SK-N-SH (cell line): ENCODE measurements at regions not wholly inside any gene's neighbourhood (a gene's known extent, or its start where the extent isn't known, plus 50 kb on each side); places are given as distances from the start of the nearest gene placed in this dataset.
"Not testable (repeated sequence)": the region's sequence is repeated elsewhere in the genome, so short reads cannot be mapped to it uniquely, and the experiment has no call there.

Source experiments
- CTCF ChIA-PET: fragments of 300-600, 350-600 bp; formaldehyde crosslinking; extraction: SDS; loops from one replicate; lab custom pipeline; 2021; lab: Yijun Ruan, JAX
- POLR2A ChIA-PET: fragments of 350-600 bp; sonication (Branson Sonifier 250); formaldehyde crosslinking; extraction: SDS; loops from one replicate; lab custom pipeline; 2020; ENCODE audit warnings: antibody characterized with exemption, inconsistent platforms; lab: Yijun Ruan, JAX
- DNase-seq: peaks from one replicate; pipeline ENCODE4 v3.0.0; 2012
- H2AFZ ChIP-seq: fragments of 200-600 bp; sonication (generic); 2 replicates; pipeline ENCODE4 v1.8.1; 2016; ENCODE audit warnings: antibody characterized with exemption, mild to moderate bottlenecking, low read depth
- H3F3A ChIP-seq: fragments of 200-600 bp; sonication (generic); replicated peaks from 2 replicates; pipeline ENCODE3; 2016; ENCODE audit warnings: antibody characterized with exemption, mild to moderate bottlenecking; ENCODE audit not compliant: insufficient read depth
- H3K27ac ChIP-seq, 2 experiments: fragments of 200-500 bp in 1 of 2; fragments of 200-600 bp in 1 of 2; sonication (Bioruptor generic) in 1 of 2; sonication (generic), shearing (Covaris generic) in 1 of 2; 2 replicates each; pipeline versions ENCODE4 v1.5.1 to v1.6.1; 2014 to 2016; ENCODE audit warnings: low read depth in 2 of 2, inconsistent platforms in 1 of 2, low read length in 1 of 2, mild to moderate bottlenecking in 1 of 2, mixed read lengths in 1 of 2
- H3K27me3 ChIP-seq: fragments of 200-600 bp; sonication (generic), shearing (Covaris generic); 2 replicates; pipeline ENCODE4 v1.6.1; 2016; ENCODE audit warnings: mixed run types; ENCODE audit not compliant: insufficient read depth
- H3K36me3 ChIP-seq, 2 experiments: fragments of 200-500 bp in 1 of 2; fragments of 200-600 bp in 1 of 2; sonication (Bioruptor generic) in 1 of 2; sonication (generic) in 1 of 2; replicated peaks in 1 of 2; 2 replicates each; pipeline versions ENCODE3 to v1.5.1; 2014 to 2016; ENCODE audit warnings: low read length in 1 of 2, mild to moderate bottlenecking in 1 of 2; ENCODE audit not compliant: insufficient read depth in 2 of 2, control insufficient read depth in 1 of 2
- H3K4me1 ChIP-seq, 2 experiments: fragments of 200-500 bp in 1 of 2; fragments of 200-600 bp in 1 of 2; sonication (Bioruptor generic) in 1 of 2; sonication (generic), shearing (Covaris generic) in 1 of 2; 2 replicates each; pipeline versions ENCODE4 v1.5.1 to v1.6.1; 2014 to 2016; ENCODE audit warnings: low read depth in 1 of 2, low read length in 1 of 2, mixed run types in 1 of 2; ENCODE audit not compliant: insufficient read depth in 2 of 2, control insufficient read depth in 1 of 2
- H3K4me2 ChIP-seq: fragments of 200-600 bp; sonication (generic), shearing (Covaris generic); 2 replicates; pipeline ENCODE4 v1.6.1; 2017; ENCODE audit warnings: mixed run types
- H3K4me3 ChIP-seq, 2 experiments: fragments of 200-500 bp in 1 of 2; fragments of 200-600 bp in 1 of 2; sonication (Bioruptor generic) in 1 of 2; sonication (generic), shearing (Covaris generic) in 1 of 2; 2 replicates each; pipeline versions ENCODE4 v1.5.1 to v1.8.1; 2014 to 2016; ENCODE audit warnings: low read depth in 2 of 2, inconsistent platforms in 1 of 2, low read length in 1 of 2, mild to moderate bottlenecking in 1 of 2, mixed read lengths in 1 of 2, moderate library complexity in 1 of 2
- H3K79me2 ChIP-seq: fragments of 200-600 bp; sonication (generic); 2 replicates; pipeline ENCODE4 v1.8.1; 2017; ENCODE audit warnings: mild to moderate bottlenecking; ENCODE audit not compliant: insufficient read depth
- H3K9ac ChIP-seq: fragments of 200-600 bp; sonication (generic); 2 replicates; pipeline ENCODE4 v1.6.1; 2017; ENCODE audit warnings: mixed run types
- H3K9me2 ChIP-seq: fragments of 200-600 bp; sonication (generic); 2 replicates; pipeline ENCODE4 v1.6.1; 2017; ENCODE audit warnings: mixed run types
- H3K9me3 ChIP-seq: fragments of 200-600 bp; sonication (generic); 2 replicates; pipeline ENCODE4 v1.6.1; 2017; ENCODE audit warnings: mixed run types, mild to moderate bottlenecking, moderate library complexity
- H4K20me1 ChIP-seq: fragments of 200-600 bp; sonication (generic); 2 replicates; pipeline ENCODE4 v1.6.1; 2017; ENCODE audit warnings: mild to moderate bottlenecking, mixed run types; ENCODE audit not compliant: insufficient read depth
- ELF1 ChIP-seq: IDR thresholded peaks from 2 replicates; pipeline ENCODE4 v1.4.0; 2012
- EP300 ChIP-seq, 2 experiments: IDR thresholded peaks; 2 replicates each; pipeline versions ENCODE4 v1.4.0 to v1.6.1; 2012; ENCODE audit warnings: borderline replicate concordance in 1 of 2, low read depth in 1 of 2, low read length in 1 of 2
- EZH2phosphoT487 ChIP-seq: fragments of 200-600 bp; sonication (generic); IDR thresholded peaks from 2 replicates; pipeline ENCODE4 v1.6.1; 2017; ENCODE audit warnings: low read depth, mixed run types, mild to moderate bottlenecking, antibody characterized with exemption, moderate library complexity, borderline replicate concordance
- FOXM1 ChIP-seq: IDR thresholded peaks from 2 replicates; pipeline ENCODE4 v1.4.0; 2012; ENCODE audit warnings: low read depth, mild to moderate bottlenecking
- GATA2 ChIP-seq: sonication (generic); formaldehyde crosslinking; IDR thresholded peaks from 2 replicates; pipeline ENCODE4 v1.5.0; 2020; ENCODE audit warnings: mild to moderate bottlenecking, missing genetic modification reagents
- JUND ChIP-seq: IDR thresholded peaks from 2 replicates; pipeline ENCODE4 v1.4.0; 2012
- NFIC ChIP-seq: IDR thresholded peaks from 2 replicates; pipeline ENCODE4 v1.4.0; 2012; ENCODE audit warnings: borderline replicate concordance
- NRF1 ChIP-seq: IDR thresholded peaks from 2 replicates; pipeline ENCODE4 v1.6.1; 2012; ENCODE audit warnings: low read depth, mild to moderate bottlenecking, low read length
- RAD21 ChIP-seq: IDR thresholded peaks from 2 replicates; pipeline ENCODE4 v1.6.1; 2012; ENCODE audit warnings: mild to moderate bottlenecking, low read length
- RFX5 ChIP-seq: IDR thresholded peaks from 2 replicates; pipeline ENCODE4 v1.6.1; 2012; ENCODE audit warnings: mild to moderate bottlenecking, improper control_type of control experiment, low read length
- WGBS: methylation state at CpG from one replicate; pipeline ENCODE4 v1.1.6; 2017; ENCODE audit warnings: low lambda C conversion rate; 5-methylcytosine and 5-hydroxymethylcytosine counted together
- TF ChIP-seq, protein P1 (sequence below): IDR thresholded peaks from 2 replicates; pipeline ENCODE4 v1.6.1; 2012; ENCODE audit warnings: mild to moderate bottlenecking, low read depth, low read length, moderate library complexity
- TF ChIP-seq, protein P2 (sequence below): IDR thresholded peaks from 2 replicates; pipeline ENCODE4 v1.4.0; 2012; ENCODE audit warnings: low read depth, borderline replicate concordance
- TF ChIP-seq, protein P3 (sequence below): fragments of 150-350 bp; IDR thresholded peaks from 2 replicates; pipeline ENCODE4 v1.6.1; 2016; ENCODE audit warnings: mild to moderate bottlenecking, low read depth, low read length

DNA sequence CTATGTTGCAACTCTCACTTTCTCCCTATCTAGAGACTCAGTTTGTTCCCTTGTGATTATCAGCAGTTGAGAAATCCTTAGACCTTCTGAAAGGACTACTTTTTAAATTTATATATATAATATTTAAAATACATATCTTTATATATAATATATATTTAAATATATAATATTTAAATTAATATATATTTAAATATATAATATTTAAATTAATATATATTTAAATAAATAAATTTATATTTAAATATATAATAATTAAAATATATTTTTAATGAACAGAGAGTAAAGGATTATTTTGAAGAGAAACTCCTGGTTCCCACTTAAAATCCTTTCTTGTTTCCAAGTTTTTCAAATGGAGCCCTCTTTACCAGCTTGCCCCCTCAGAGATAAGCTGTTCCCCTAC lies 83.7 kb upstream of the TRIM77 start:
- Histone ChIP-seq H3K9me3 (no peaks in the 10 kb centered on the region), H3K4me2 (no peak overlapping the region), H3K27ac (no peak overlapping the region), H3K4me3 (no peak overlapping the region), H2AFZ (no peak overlapping the region), H4K20me1 (no peaks in the 10 kb centered on the region)
- POLR2A ChIA-PET, result no interaction called here
- no peak for DNase-seq
- no peak for TF ChIP-seq NFIC
- TF ChIP-seq, protein P1, sequence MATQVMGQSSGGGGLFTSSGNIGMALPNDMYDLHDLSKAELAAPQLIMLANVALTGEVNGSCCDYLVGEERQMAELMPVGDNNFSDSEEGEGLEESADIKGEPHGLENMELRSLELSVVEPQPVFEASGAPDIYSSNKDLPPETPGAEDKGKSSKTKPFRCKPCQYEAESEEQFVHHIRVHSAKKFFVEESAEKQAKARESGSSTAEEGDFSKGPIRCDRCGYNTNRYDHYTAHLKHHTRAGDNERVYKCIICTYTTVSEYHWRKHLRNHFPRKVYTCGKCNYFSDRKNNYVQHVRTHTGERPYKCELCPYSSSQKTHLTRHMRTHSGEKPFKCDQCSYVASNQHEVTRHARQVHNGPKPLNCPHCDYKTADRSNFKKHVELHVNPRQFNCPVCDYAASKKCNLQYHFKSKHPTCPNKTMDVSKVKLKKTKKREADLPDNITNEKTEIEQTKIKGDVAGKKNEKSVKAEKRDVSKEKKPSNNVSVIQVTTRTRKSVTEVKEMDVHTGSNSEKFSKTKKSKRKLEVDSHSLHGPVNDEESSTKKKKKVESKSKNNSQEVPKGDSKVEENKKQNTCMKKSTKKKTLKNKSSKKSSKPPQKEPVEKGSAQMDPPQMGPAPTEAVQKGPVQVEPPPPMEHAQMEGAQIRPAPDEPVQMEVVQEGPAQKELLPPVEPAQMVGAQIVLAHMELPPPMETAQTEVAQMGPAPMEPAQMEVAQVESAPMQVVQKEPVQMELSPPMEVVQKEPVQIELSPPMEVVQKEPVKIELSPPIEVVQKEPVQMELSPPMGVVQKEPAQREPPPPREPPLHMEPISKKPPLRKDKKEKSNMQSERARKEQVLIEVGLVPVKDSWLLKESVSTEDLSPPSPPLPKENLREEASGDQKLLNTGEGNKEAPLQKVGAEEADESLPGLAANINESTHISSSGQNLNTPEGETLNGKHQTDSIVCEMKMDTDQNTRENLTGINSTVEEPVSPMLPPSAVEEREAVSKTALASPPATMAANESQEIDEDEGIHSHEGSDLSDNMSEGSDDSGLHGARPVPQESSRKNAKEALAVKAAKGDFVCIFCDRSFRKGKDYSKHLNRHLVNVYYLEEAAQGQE, result no peak
- TF ChIP-seq, protein P2, sequence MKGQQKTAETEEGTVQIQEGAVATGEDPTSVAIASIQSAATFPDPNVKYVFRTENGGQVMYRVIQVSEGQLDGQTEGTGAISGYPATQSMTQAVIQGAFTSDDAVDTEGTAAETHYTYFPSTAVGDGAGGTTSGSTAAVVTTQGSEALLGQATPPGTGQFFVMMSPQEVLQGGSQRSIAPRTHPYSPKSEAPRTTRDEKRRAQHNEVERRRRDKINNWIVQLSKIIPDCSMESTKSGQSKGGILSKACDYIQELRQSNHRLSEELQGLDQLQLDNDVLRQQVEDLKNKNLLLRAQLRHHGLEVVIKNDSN, result no peak
- no peak for TF ChIP-seq GATA2 (CRISPR knock-in tag)
- TF ChIP-seq EZH2phosphoT487, result no peak
- TF ChIP-seq RAD21, result no peak
- TF ChIP-seq RFX5, result no peak
- TF ChIP-seq JUND, result no peak
- TF ChIP-seq EP300 (IDR thresholded peaks at IDR 0.05; ENCODE audit: borderline replicate concordance in 1 of 2, low read depth in 1 of 2, low read length in 1 of 2), result no peak
- no peak for TF ChIP-seq ELF1
- no peak for TF ChIP-seq FOXM1
- TF ChIP-seq, protein P3, sequence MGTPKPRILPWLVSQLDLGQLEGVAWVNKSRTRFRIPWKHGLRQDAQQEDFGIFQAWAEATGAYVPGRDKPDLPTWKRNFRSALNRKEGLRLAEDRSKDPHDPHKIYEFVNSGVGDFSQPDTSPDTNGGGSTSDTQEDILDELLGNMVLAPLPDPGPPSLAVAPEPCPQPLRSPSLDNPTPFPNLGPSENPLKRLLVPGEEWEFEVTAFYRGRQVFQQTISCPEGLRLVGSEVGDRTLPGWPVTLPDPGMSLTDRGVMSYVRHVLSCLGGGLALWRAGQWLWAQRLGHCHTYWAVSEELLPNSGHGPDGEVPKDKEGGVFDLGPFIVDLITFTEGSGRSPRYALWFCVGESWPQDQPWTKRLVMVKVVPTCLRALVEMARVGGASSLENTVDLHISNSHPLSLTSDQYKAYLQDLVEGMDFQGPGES, result no peak
- TF ChIP-seq NRF1, result no peak
- TF ChIP-seq, all 33 proteins: peak for 0
- Histone ChIP-seq H3K79me2 (no peaks in the 10 kb centered on the region), H3K4me1 (no peaks in the 10 kb centered on the region), H3K36me3 (no peaks in the 10 kb centered on the region), H3K9ac (no peak overlapping the region), H3K9me2 (no peaks in the 10 kb centered on the region), H3K27me3 (no peaks in the 10 kb centered on the region; the same call in 1 of the 2 replicates), H3F3A (no peaks in the 10 kb centered on the region)
- CTCF ChIA-PET, result no interaction called here

DNA sequence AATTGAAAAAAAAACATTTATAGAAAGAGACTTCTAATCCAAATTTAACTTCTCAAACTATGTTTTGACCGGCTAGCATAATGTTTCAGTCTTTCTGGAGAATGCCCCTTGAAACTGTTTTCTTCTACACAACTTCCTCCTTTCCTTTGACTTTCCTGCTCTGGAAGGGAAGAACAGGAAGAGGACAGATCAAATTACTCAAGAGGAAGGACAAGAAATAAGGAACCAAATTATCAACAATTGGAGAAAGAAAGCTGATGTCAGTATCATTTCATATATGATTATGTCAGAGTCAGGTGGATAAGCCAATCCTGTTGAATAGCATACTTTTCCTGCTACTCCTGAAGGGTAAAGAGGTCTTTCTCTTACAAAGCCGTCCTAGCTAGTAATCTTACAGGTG lies 83.2 kb upstream of the TRIM77 start:
- 46% methylated on average over 2 of the region's 2 CpGs for WGBS
- POLR2A ChIA-PET, result not testable (repeated sequence)

More for the DNA sequence above, 83.2 kb upstream of the TRIM77 start:
- H3K9ac ChIP-seq, H2AFZ ChIP-seq, H3K9me3 ChIP-seq, H3K4me3 ChIP-seq, H3K9me2 ChIP-seq, H3K79me2 ChIP-seq, CTCF ChIA-PET, H3K27ac ChIP-seq, H3F3A ChIP-seq, DNase-seq, H3K4me1 ChIP-seq, H3K27me3 ChIP-seq, H3K36me3 ChIP-seq, H4K20me1 ChIP-seq, H3K4me2 ChIP-seq: not testable (repeated sequence)
